GM21515 (cell line): ENCODE measurements at regions not wholly inside any gene's neighbourhood (a gene's known extent, or its start where the extent isn't known, plus 50 kb on each side); places are given as distances from the start of the nearest gene placed in this dataset.

ENCODE experiments used
- ATAC-seq: cut with Tn5 transposase; IDR thresholded peaks from one replicate; pipeline ENCODE4 v1.9.1; 2021; ENCODE audit not compliant: unreplicated experiment

DNA sequence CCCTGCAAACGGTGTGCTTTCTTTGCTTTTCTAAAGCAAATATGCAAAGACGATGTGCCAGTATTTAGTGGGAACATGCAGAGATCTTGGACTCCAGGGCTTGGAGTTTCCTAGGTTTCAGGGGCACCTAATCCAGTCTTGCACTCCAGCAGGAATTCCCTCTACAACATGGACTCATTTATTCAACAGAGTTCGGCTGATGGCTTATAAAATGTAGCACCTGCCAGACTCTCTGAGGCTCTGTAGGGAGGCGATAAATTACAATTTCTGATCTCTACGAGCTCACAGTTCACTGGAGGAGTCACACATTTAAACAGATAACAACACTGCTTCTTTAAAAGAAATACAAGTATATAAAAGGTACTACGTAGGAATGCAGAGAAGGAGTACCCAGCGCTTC lies 143.7 kb downstream of the FGF9 start:
- no peak for ATAC-seq

DNA sequence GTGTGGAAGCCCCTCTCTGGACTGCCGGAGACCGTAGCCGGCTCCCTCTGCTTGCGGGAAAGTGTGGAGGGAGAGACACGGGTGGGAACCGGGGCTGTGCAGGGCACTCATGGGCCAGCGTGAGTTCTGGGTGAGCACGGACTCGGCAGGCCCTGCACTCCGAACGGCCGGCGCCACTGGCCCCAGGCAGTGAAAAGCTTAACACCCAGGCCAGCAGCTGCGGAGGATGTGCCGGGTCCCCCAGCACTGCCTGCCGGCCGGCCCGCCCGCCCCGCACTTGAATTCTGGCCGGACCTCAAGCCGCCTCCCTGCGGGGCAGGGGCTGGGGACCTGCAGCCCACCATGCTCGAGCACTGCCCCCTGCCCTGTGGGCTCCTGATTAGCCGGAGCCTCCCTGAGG lies 147.0 kb downstream of the FGF9 start:
- no peak for ATAC-seq

- no peak for ATAC-seq
These were observed 151.2 kb downstream of the FGF9 start for GRCh38 chr13:21822029-21822428.

DNA sequence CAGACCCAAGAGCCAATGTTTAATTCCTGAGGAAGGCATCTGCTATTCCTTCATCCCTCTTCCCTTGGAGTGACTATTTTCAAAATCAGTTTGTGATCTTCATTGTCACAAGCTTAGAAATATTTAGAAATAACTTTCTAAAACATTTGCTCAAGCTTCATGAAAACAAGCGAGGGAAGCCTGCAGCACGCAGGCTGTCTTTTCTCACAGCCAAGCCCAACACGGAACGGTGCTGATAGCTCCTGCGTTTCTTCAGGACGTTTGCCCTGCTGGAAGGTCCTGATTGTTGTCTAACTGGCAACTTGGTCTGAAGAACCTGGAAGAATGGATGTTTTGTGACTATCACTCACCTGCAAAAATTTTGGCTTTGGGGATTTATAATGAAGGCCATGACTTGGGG lies 152.5 kb downstream of the FGF9 start:
- no peak for ATAC-seq

GRCh38 chr13:21823949-21824348 lies 153.1 kb downstream of the FGF9 start:
- ATAC-seq: no peak

GRCh38 chr13:21825186-21825585 lies 154.3 kb downstream of the FGF9 start:
- no peak for ATAC-seq

- ATAC-seq: no peak
These were observed 154.9 kb downstream of the FGF9 start for GRCh38 chr13:21825801-21826200.

DNA sequence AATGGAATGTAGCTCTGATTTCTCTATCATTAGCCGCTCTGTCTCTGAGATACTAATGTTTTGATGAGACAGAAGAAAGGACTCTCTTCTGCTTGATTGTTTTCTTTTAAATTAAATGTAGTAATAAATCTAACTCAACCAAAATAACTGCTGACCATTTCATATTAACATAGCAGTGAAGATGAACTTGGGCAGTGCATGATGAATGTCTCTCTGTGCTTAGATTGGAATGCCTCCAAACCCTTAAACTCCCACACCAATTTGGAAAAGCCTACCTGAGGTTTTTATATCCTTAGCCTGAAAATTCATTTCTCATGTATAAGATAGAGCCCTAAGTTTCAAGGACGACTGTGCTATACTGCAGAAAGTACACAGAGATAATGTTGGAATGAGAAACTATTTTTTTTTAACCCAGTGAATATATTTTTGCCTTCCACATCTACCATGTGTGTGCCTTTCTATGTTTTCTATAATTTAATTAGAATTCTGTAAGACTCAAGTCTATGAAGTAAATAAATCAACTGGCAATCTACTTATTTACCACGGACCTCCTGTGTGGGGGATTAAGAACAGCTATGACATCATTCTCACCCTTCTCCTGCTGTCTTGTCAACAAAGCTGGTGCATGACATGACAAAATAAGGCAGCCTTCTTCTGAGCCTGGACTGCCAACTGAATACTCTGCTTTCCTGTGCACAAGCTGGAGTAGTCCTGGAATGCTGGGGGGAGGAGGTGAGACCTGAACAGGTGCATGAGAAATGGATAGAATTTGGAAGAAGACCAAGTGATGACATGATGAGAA lies 155.5 kb downstream of the FGF9 start:
- ATAC-seq: no peak

GRCh38 chr13:21831654-21832324 lies 160.9 kb downstream of the FGF9 start:
- ATAC-seq: no peak

- no peak for ATAC-seq
These were observed 163.0 kb downstream of the FGF9 start for GRCh38 chr13:21833921-21834320.

DNA sequence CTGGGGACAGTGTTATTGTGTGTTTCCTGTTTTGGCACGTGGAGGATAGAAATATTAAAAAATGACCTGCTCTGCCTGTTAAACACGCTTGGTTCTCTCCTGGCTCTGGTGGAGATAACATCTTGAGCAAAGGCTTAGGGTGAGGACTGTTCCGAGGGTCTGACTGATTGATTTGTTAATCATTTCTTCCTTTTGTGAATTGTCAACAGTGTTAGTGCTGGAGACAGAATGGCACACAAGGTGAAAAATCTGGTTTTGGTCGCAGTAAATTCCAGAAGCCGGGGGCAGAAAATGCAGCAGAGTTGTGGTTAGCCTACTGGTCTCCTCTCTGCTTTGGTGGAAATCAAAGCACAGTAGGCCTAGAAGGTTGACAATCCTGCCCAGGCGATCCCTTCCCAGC lies 163.6 kb downstream of the FGF9 start:
- ATAC-seq: no peak

- no peak for ATAC-seq
These were observed 166.4 kb downstream of the FGF9 start for GRCh38 chr13:21837288-21837687.

DNA sequence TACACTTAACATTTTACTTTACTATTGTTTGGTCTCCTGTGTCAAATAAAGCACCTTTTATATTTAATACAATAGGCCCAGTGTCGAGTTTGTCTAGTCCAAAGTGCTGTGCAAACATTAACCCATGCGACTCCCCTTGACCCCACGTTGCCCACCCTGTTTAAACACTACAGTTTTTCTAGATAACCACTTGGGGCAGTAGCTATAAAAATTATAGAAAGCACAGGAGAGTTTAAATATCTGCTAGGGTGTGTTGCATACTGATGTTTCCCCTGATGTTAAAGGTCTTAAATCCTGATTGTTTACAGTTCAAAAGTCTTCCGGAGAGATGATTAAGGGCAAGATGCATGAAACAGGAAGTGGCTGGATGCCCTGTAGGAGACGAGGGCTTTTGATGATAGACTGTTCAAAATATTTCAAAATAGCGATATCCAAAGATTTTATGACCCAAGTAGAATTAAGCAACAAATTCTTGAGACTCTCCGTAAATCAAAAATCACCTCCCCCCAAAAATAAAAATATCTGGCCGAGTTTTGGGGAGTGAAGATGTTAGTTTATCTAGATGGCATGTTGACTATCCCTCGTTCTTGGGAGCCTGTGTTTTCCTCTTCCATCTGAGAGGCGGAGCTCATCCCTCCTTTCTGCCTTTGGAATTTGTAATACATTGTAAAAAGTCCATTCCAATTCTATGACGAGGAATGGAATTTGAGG lies 167.1 kb downstream of the FGF9 start:
- ATAC-seq: no peak

DNA sequence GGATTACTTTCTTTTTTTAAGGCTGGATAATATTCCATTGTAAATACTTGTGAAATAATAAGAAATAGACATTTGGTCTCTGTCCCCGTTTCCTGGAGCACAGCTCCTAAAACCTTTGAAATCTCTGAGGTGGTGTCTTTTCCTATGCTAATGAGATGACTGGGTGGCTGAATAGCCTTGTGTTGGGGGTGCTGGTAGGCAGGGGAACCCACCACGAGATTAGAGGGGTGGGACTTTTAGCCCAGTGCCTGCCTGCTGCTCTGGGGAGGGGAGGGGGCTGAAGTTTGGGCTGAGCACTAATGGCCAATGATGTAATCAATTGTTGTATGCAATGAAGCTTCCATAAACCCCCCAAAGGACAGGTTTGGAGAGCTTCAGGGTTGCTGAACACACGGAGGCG lies 175.7 kb downstream of the FGF9 start:
- ATAC-seq: no peak

DNA sequence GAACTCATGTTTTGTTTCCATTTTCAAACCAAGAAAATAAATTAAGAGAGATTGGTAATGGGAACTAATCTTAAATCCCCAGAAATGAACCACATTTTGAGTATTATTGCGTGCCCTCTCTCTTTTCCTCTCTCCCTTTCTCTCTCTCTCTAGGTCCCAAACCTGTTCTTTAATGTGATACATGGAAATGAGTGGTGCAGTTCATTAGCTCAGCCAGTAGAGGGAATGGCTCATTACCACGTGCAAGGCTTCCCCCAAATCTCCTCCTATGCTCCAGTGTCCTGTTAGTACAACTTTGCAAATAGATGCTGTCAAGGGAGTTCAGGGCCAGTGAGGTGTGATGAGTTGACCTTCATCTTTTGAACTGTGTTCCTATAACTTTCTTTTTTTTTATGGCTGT lies 178.4 kb downstream of the FGF9 start:
- ATAC-seq: no peak

DNA sequence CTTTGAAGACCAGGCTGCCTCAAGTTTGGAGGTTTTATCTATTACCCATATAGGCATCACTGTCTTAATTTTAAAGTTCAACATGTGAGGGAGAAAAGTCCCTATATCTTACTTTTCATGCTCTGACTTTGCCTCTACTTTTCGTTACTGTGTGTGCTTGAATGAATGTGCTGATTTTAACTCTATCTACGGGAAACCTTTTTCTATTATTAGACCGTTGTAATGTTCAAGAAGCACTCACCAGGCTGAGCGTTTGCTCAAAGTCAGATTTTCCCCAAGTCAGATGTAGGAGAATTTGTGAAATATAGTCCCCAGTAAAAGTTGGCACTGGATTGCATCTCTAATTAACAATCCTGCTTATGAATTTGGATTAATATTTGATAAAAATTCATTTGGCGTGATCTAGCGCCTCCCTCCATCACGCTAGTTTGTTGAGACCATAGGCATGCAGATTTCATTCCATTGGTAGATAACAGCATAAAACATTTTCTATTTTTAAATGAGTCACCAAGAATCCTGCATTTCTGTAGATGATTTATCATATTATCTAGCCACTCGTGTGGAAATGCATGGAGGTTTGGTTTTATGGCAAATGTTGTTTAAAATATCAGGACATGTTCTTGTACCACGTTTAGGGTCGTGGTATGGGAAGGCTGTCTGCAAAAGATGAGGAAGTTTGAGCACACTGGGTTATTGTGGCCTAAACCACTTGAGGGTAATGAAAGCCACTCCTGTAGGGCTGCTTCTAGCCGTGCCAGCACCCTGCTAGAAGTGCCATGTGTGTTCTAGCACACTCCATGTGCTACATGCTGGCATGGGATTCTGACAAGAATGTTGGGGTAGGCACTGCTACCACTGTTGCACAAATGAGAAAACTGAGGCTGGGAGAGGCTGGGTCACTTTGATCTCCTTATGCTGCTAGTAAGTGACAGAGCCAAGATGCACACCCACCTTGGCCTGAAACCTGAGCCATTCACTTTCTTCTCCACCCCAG lies 179.4 kb downstream of the FGF9 start:
- ATAC-seq: no peak

- ATAC-seq: no peak
These were observed 181.2 kb downstream of the FGF9 start for GRCh38 chr13:21852043-21852442.

DNA sequence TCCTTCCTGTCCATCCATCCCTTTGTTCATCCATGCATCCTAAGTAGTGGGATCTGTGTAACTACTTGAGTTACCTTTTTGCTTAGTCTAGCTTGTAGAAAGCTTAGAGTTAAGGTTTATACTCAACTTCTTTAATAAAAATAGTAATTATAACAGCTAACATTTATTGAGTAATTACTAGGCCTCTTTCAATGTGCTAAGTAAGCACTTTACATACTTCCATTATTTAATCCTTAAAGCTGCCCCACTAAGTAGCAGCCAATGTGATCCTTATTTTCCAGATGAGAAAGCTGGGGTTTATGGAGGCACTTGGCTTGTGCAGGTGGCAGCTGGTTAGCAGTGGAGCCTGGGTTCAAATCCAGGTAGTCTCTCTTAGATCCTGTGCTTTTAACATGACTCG lies 182.9 kb downstream of the FGF9 start:
- no peak for ATAC-seq

- ATAC-seq: no peak
These were observed 197.9 kb downstream of the FGF9 start for GRCh38 chr13:21868823-21869222.

DNA sequence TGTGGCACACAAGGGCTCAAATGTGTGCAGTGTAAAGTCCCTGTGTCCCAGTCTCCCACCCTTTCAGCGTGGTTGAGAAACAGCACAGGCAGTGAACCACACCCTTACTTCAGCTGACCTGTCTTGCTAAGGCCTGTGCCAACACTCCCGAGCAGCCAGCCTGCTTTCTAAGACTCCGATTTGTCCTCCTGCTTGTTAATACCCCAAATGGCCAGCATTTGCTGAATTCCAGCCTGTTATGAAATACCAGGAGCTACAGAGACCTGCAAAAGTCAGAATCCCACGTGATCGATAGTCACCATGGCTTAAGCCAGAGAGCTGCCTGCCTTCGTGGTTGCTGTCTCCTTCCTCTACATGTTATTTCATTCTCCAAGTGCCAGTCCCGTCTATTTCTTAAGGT lies 200.5 kb downstream of the FGF9 start:
- ATAC-seq: no peak

GRCh38 chr13:21871919-21872318 lies 201.0 kb downstream of the FGF9 start:
- no peak for ATAC-seq
